GM12892 (cell line): ENCODE measurements at regions not wholly inside any gene's neighbourhood (a gene's known extent, or its start where the extent isn't known, plus 50 kb on each side); places are given as distances from the start of the nearest gene placed in this dataset.

Experiments
- POLR2A ChIP-seq: IDR thresholded peaks from 2 replicates; pipeline ENCODE4 v1.6.1; 2011; ENCODE audit warnings: low read depth, low read length, control low read depth
- POLR2AphosphoS5 ChIP-seq: IDR thresholded peaks from 2 replicates; pipeline ENCODE4 v1.6.1; 2011; ENCODE audit warnings: low read depth, low read length, control low read depth
- TAF1 ChIP-seq: IDR thresholded peaks from 2 replicates; pipeline ENCODE4 v1.6.1; 2011; ENCODE audit warnings: low read depth, mild to moderate bottlenecking, control low read depth, low read length, borderline replicate concordance

- no peak for TF ChIP-seq TAF1
- TF ChIP-seq POLR2AphosphoS5: no peak
- no peak for TF ChIP-seq POLR2A
Measured at GRCh38 chr7:115694424-115694823, 336.1 kb downstream of the TFEC start.
